H1 (cell line): ENCODE measurements at regions not wholly inside any gene's neighbourhood (a gene's known extent, or its start where the extent isn't known, plus 50 kb on each side); places are given as distances from the start of the nearest gene placed in this dataset.

Source experiments
- CTCF ChIA-PET: fragments of 300-600 bp; sonication (Branson Sonifier 250); formaldehyde crosslinking; loops from one replicate; lab custom pipeline; 2021; ENCODE audit not compliant: partially characterized antibody; lab: Charles Lee
- POLR2A ChIA-PET: fragments of 300-600 bp; sonication (Branson Sonifier 250); formaldehyde crosslinking; loops from one replicate; lab custom pipeline; 2021; ENCODE audit warnings: inconsistent platforms; ENCODE audit not compliant: partially characterized antibody; lab: Charles Lee
- DNase-seq, 2 experiments: peaks; one replicate each; pipeline versions ENCODE4 v3.0.0 to v3.0.0-alpha.2; 2010 to 2022; ENCODE audit warnings: low spot score in 2 of 2, low read depth in 1 of 2, mixed read lengths in 1 of 2
- FAIRE-seq: peaks from 2 replicates; lab custom pipeline; 2011; peaks lifted over from hg19 to GRCh38; lab: Jason Lieb, UNC
- H2AFZ ChIP-seq: 2 replicates; pipeline ENCODE4 v1.8.1; 2012; ENCODE audit warnings: low read length, inconsistent platforms
- H2AK5ac ChIP-seq: 2 replicates; pipeline ENCODE4 v1.6.1; 2013; ENCODE audit warnings: low read depth, low read length
- H2BK120ac ChIP-seq: replicated peaks from 2 replicates; pipeline ENCODE3; 2013; ENCODE audit warnings: low read depth, low read length, inconsistent platforms
- H2BK12ac ChIP-seq: 2 replicates; pipeline ENCODE4 v1.6.1; 2013; ENCODE audit warnings: low read depth, low read length
- H2BK15ac ChIP-seq: 2 replicates; pipeline ENCODE4 v1.6.1; 2013; ENCODE audit warnings: low read length
- H2BK20ac ChIP-seq: 2 replicates; pipeline ENCODE4 v1.6.1; 2013; ENCODE audit warnings: low read length
- H2BK5ac ChIP-seq: 2 replicates; pipeline ENCODE4 v1.6.1; 2013; ENCODE audit warnings: low read depth, low read length
- H3K14ac ChIP-seq: 2 replicates; pipeline ENCODE4 v1.6.1; 2013; ENCODE audit warnings: inconsistent platforms; ENCODE audit not compliant: insufficient read length
- H3K18ac ChIP-seq: 2 replicates; pipeline ENCODE4 v1.6.1; 2013; ENCODE audit warnings: low read length; ENCODE audit errors: extremely low read depth
- H3K23ac ChIP-seq: 2 replicates; pipeline ENCODE4 v1.6.1; 2013; ENCODE audit warnings: inconsistent platforms; ENCODE audit not compliant: insufficient read length
- H3K23me2 ChIP-seq: 2 replicates; pipeline ENCODE4 v1.6.1; 2013; ENCODE audit warnings: low read depth, low read length
- H3K27ac ChIP-seq: 2 replicates; pipeline ENCODE4 v1.6.1; 2011; ENCODE audit warnings: low read depth, low read length, inconsistent platforms
- H3K27me3 ChIP-seq, 4 experiments: replicated peaks in 1 of 4; 1 replicate in 1 of 4; 2 replicates in 3 of 4; pipeline versions ENCODE4 v1.6.1 to v1.8.1; 2011 to 2013; ENCODE audit warnings: low read length in 3 of 4, mild to moderate bottlenecking in 3 of 4, inconsistent platforms in 2 of 4, mixed read lengths in 2 of 4, moderate library complexity in 1 of 4; ENCODE audit not compliant: control insufficient read depth in 3 of 4, insufficient read depth in 3 of 4; ENCODE audit errors: extremely low read depth in 1 of 4
- H3K36me3 ChIP-seq, 4 experiments: 2 replicates each; pipeline versions ENCODE4 v1.6.1 to v1.8.1; 2011 to 2013; ENCODE audit warnings: mild to moderate bottlenecking in 4 of 4, low read length in 3 of 4, moderate library complexity in 2 of 4, control low read depth in 1 of 4, inconsistent platforms in 1 of 4; ENCODE audit not compliant: insufficient read depth in 4 of 4, control insufficient read depth in 2 of 4
- H3K4ac ChIP-seq: replicated peaks from 2 replicates; pipeline ENCODE3; 2013; ENCODE audit warnings: low read length, low read depth, mixed read lengths, inconsistent platforms; ENCODE audit not compliant: insufficient read length
- H3K4me1 ChIP-seq, 4 experiments: replicated peaks in 1 of 4; 1 replicate in 1 of 4; 2 replicates in 3 of 4; pipeline versions ENCODE4 v1.6.1 to v1.8.1; 2011 to 2013; ENCODE audit warnings: low read length in 3 of 4, inconsistent platforms in 2 of 4, mixed read lengths in 1 of 4; ENCODE audit not compliant: insufficient read depth in 4 of 4, control insufficient read depth in 3 of 4
- H3K4me2 ChIP-seq, 2 experiments: 2 replicates each; pipeline versions ENCODE4 v1.6.1 to v1.8.1; 2011 to 2013; ENCODE audit warnings: low read depth in 2 of 2, low read length in 2 of 2, control low read depth in 1 of 2, inconsistent platforms in 1 of 2, mild to moderate bottlenecking in 1 of 2; ENCODE audit not compliant: insufficient read depth in 1 of 2
- H3K4me3 ChIP-seq, 4 experiments: fragments of 200-600, 300-600 bp in 1 of 4; sonication (generic), shearing (Covaris generic), sonication (Bioruptor Twin) in 1 of 4; 2 replicates each; pipeline versions ENCODE4 v1.5.1 to v1.8.1; 2011 to 2016; ENCODE audit warnings: low read length in 4 of 4, low read depth in 3 of 4, control low read depth in 2 of 4, inconsistent platforms in 2 of 4, mild to moderate bottlenecking in 2 of 4, mixed read lengths in 1 of 4, moderate library complexity in 1 of 4; ENCODE audit not compliant: insufficient read depth in 2 of 4; ENCODE audit errors: extremely low read depth in 1 of 4
- H3K56ac ChIP-seq: replicated peaks from 2 replicates; pipeline ENCODE3; 2013; ENCODE audit warnings: low read depth, mild to moderate bottlenecking, mixed read lengths, low read length, inconsistent platforms; ENCODE audit not compliant: insufficient read length
- H3K79me1 ChIP-seq: 2 replicates; pipeline ENCODE4 v1.6.1; 2013; ENCODE audit warnings: low read depth, low read length, control low read depth
- H3K79me2 ChIP-seq, 2 experiments: 2 replicates each; pipeline versions ENCODE4 v1.6.1 to v1.8.1; 2012 to 2013; ENCODE audit warnings: low read length in 2 of 2, mild to moderate bottlenecking in 2 of 2, inconsistent platforms in 1 of 2; ENCODE audit not compliant: insufficient read depth in 2 of 2, control insufficient read depth in 1 of 2
- H3K9ac ChIP-seq, 4 experiments: replicated peaks in 1 of 4; 1 replicate in 1 of 4; 2 replicates in 3 of 4; pipeline versions ENCODE4 v1.6.1 to v1.8.1; 2011 to 2013; ENCODE audit warnings: low read depth in 3 of 4, low read length in 3 of 4, control low read depth in 2 of 4, mild to moderate bottlenecking in 2 of 4, moderate library complexity in 2 of 4, inconsistent platforms in 1 of 4; ENCODE audit errors: extremely low read depth in 1 of 4
- H3K9me3 ChIP-seq, 2 experiments: 2 replicates each; pipeline versions ENCODE4 v1.6.1 to v1.8.1; 2012 to 2013; ENCODE audit warnings: mild to moderate bottlenecking in 2 of 2, moderate library complexity in 2 of 2, control low read depth in 1 of 2, inconsistent platforms in 1 of 2, low read depth in 1 of 2, low read length in 1 of 2, mixed read lengths in 1 of 2; ENCODE audit not compliant: insufficient read depth in 2 of 2
- H4K20me1 ChIP-seq, 2 experiments: replicated peaks in 1 of 2; 2 replicates each; pipeline versions ENCODE3 to v1.8.1; 2011 to 2013; ENCODE audit warnings: inconsistent platforms in 2 of 2, low read length in 2 of 2, mild to moderate bottlenecking in 1 of 2; ENCODE audit not compliant: insufficient read depth in 2 of 2, control insufficient read depth in 1 of 2
- H4K5ac ChIP-seq: 2 replicates; pipeline ENCODE4 v1.6.1; 2013; ENCODE audit warnings: low read length, low read depth, mixed read lengths, inconsistent platforms; ENCODE audit not compliant: insufficient read length
- H4K8ac ChIP-seq: 2 replicates; pipeline ENCODE4 v1.8.0; 2013; ENCODE audit warnings: mild to moderate bottlenecking, moderate library complexity, low read length, inconsistent platforms; ENCODE audit not compliant: insufficient read depth; ENCODE audit errors: extremely low read depth
- H4K91ac ChIP-seq: replicated peaks from 2 replicates; pipeline ENCODE3; 2013; ENCODE audit warnings: low read length, mixed read lengths, inconsistent platforms; ENCODE audit not compliant: insufficient read length
- WGBS, 2 experiments: shearing (Covaris generic) in 1 of 2; methylation state at CpG; one replicate each; pipeline versions ENCODE4 v1.1.6 to v1.1.7; 2013 to 2015; ENCODE audit warnings: low lambda C conversion rate in 2 of 2, mixed read lengths in 2 of 2, inconsistent platforms in 1 of 2, low coverage in 1 of 2, missing lambda C conversion rate in 1 of 2; ENCODE audit not compliant: insufficient replicate concordance in 2 of 2, insufficient coverage in 1 of 2, insufficient read length in 1 of 2; ENCODE audit errors: extremely low coverage in 1 of 2, missing lambda C conversion rate in 1 of 2; 5-methylcytosine and 5-hydroxymethylcytosine counted together

DNA sequence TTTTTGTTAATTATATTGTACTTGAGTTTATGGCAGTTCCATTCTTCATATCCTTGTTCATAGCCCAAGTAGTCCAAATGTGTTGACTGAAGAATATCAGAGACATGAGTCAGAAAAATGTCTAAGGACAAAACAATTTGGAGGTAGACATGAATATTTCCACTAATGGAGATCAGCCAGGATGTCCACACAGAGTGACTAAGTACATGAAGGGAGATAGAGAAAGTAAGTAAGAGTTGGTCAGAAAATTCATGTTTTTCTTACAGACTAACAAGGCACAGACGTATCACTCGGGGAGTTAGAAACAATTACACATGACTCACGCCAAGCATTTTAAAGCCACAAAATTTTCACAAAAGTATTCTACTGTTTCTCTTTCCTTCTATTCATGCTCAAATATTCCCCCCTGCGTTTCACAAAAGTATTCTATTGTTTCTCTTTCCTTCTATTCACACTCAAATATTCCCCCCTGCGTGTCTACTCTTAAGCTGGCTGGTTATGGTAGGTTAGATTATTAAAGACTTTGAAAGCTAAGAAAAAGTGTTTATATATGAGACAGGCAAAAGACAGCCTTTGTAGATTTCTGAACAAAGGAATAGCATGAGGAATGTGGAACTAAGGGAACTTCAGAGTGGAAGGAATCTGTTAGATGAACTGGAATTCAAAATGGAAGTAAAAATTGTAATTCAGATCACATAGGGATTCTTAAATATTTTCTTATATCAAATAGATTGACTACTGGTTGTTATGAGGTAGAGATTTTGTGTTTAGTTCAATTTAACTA lies 648.7 kb upstream of the CCDC54 start:
- H3K56ac ChIP-seq = peak overlapping the region; percentile 7
- H2AK5ac ChIP-seq = no peak overlapping the region
- H3K4me1 ChIP-seq = no peaks in the 10 kb centered on the region
- H2BK12ac ChIP-seq = no peak overlapping the region
- no peak overlapping the region for H2BK20ac ChIP-seq
- H3K9ac ChIP-seq = no peak overlapping the region
- H4K91ac ChIP-seq = no peak overlapping the region
- H3K79me2 ChIP-seq = no peaks in the 10 kb centered on the region
- no peak overlapping the region for H3K27ac ChIP-seq
- no peak overlapping the region for H3K4ac ChIP-seq
- POLR2A ChIA-PET = no interaction called here
- H3K9me3 ChIP-seq = no peaks in the 10 kb centered on the region
- CTCF ChIA-PET = no interaction called here
- no peak overlapping the region for H2BK15ac ChIP-seq
- H3K4me3 ChIP-seq = no peak overlapping the region
- H2BK5ac ChIP-seq = no peak overlapping the region
- DNase-seq = no peak
- H4K20me1 ChIP-seq = no peaks in the 10 kb centered on the region
- H3K23ac ChIP-seq = no peak overlapping the region
- FAIRE-seq = no peak
- H3K18ac ChIP-seq = no peak overlapping the region
- H3K23me2 ChIP-seq = no peaks in the 10 kb centered on the region
- no peak overlapping the region for H4K8ac ChIP-seq
- H3K27me3 ChIP-seq = no peaks in the 10 kb centered on the region
- no peaks in the 10 kb centered on the region for H3K36me3 ChIP-seq
- no peak overlapping the region for H3K4me2 ChIP-seq
- no peak overlapping the region for H3K14ac ChIP-seq
- no peak overlapping the region for H2BK120ac ChIP-seq
- no peaks in the 10 kb centered on the region for H3K79me1 ChIP-seq
- no peak overlapping the region for H2AFZ ChIP-seq
- WGBS, 2 experiments = 70% methylated on average over 5 of the region's 5 CpGs; no CpG with 5 or more reads in 1 of the 2 experiments
- no peak overlapping the region for H4K5ac ChIP-seq
